CD4-positive, alpha-beta T cell treated with Interleukin-12 subunit alpha and Interleukin-12 subunit beta, for 1 hour (primary cell): ENCODE measurements at regions not wholly inside any gene's neighbourhood (a gene's known extent, or its start where the extent isn't known, plus 50 kb on each side); places are given as distances from the start of the nearest gene placed in this dataset.

Experiments
- DNase-seq: peaks from one replicate; pipeline ENCODE4 v3.0.0-alpha.2; 2020

DNA sequence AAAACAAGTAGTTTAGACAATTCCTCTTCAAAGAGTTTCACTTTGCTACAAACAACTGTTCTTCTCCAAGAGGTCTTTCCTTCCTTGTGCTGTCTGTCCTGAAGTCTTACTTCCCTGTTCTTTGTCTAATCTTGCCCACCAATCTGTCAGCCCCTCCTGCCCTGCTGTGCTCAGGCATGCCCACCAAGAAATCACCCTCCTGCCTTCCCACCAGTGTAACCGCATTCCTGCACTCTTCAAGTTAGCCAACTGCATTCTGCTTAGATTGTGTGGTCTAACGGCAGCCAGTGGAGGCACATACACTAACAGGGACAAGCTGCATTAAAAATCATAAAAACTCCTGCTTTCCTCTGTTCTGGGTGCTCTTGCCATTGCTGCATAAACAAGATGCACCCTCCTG is 215.9 kb upstream of the RBMY1B start:
- DNase-seq, result no peak

- no peak for DNase-seq
Observed at GRCh38 chrY:21302278-21302677, 208.9 kb upstream of the RBMY1B start.

DNA sequence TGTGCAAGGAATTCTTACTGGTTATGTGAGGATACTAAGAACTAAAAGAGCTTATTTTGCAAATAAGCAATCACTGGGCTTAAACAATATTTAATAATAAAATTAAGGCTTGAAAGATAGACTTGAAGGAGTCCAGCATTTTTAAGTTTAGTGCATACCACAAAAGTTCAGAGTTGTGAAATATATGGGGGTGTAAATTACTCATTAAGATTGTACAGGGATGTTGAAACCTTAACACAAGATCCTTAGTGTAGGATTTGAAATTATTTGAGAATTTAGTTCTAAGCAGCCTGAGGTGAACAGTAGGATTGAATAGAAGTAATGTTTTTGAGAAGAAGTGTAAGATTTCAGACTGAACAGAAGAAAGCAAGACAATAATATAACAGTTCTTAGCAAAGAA is 195.8 kb upstream of the RBMY1B start:
- DNase-seq, result no peak
